ENCODE measurements at regions not wholly inside any gene's neighbourhood (a gene's known extent, or its start where the extent isn't known, plus 50 kb on each side); places are given as distances from the start of the nearest gene placed in this dataset.

DNA sequence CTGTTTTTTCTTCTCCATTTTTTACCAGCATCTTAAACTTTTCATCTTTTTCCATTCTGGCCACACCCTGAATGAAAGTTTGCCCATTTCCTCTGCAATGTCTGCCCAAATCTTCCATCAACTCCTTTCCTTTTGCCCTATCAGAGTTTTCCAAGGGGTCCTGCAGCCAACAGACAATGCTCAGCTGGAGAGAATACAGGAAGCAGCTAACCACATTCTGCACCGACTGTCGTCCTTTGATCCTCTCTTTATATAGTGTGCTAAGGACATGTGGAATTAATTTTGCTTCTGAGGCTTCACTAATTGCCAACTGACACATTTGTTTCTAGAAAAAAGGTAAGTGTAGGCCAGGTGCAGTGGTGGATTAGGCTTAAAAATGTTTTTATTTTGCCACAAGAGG lies 50.5 kb upstream of the DLX2 start:
- TF ChIP-seq, protein P1, sequence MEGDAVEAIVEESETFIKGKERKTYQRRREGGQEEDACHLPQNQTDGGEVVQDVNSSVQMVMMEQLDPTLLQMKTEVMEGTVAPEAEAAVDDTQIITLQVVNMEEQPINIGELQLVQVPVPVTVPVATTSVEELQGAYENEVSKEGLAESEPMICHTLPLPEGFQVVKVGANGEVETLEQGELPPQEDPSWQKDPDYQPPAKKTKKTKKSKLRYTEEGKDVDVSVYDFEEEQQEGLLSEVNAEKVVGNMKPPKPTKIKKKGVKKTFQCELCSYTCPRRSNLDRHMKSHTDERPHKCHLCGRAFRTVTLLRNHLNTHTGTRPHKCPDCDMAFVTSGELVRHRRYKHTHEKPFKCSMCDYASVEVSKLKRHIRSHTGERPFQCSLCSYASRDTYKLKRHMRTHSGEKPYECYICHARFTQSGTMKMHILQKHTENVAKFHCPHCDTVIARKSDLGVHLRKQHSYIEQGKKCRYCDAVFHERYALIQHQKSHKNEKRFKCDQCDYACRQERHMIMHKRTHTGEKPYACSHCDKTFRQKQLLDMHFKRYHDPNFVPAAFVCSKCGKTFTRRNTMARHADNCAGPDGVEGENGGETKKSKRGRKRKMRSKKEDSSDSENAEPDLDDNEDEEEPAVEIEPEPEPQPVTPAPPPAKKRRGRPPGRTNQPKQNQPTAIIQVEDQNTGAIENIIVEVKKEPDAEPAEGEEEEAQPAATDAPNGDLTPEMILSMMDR (IDR thresholded peaks at IDR 0.05; ENCODE audit: low read depth, low read length) = no peak

DNA sequence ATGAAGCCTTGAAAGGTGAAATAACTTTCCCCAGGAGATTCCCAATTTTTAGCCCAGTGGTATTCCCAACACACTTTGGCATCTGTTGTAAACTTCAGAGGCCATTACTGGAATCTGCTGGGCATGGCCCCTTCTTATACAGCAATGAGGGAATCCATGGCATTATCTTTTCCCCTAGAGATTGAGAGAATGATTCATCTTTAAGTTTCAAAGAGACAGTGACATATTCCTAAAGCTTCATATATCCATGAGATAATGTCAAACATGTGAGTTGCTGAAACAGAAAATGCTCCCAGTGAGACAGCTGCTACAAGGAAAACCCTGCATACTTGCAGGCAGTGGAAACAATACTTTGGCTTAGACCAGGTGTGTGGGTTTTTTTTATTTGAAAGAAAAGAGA lies 51.1 kb upstream of the DLX2 start:
- no peak for DNase-seq (ENCODE audit: low read depth in 2 of 2)
- TF ChIP-seq, protein P1 (IDR thresholded peaks at IDR 0.05; ENCODE audit: low read depth, low read length) = no peak
- no peak overlapping the region for H3K4me3 ChIP-seq (replicated peaks in 1 of 2; ENCODE audit: low read depth in 2 of 2, low read length in 2 of 2)

More for the DNA sequence above, 50.5 kb upstream of the DLX2 start:
- no peak for DNase-seq (ENCODE audit: low read depth in 2 of 2)
- no peak overlapping the region for H3K4me3 ChIP-seq (replicated peaks in 1 of 2; ENCODE audit: low read depth in 2 of 2, low read length in 2 of 2)

DNA sequence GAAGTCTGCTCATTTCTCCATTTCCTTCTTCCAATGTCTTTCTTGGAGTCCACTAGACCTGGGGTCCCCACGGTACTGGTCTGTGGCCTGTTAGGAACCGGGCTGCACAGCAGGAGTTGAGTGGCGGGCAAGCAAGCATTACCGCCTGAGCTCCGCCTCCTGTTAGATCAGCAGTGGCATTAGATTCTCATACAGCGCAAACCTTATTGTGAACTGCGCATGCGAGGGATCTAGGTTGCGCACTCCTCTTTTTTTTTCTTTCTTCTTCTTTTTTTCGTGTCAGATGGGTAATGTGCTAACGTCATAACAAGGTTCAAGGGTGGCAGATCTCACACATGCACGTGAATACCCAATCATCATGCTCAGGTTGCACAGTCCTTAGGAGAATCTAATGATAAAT lies 53.1 kb upstream of the DLX2 start:
- no peak overlapping the region for H3K4me3 ChIP-seq (replicated peaks in 1 of 2; ENCODE audit: low read depth in 2 of 2, low read length in 2 of 2)
- TF ChIP-seq, protein P1 (IDR thresholded peaks at IDR 0.05; ENCODE audit: low read depth, low read length) = no peak
- DNase-seq (ENCODE audit: low read depth in 2 of 2) = no peak

DNA sequence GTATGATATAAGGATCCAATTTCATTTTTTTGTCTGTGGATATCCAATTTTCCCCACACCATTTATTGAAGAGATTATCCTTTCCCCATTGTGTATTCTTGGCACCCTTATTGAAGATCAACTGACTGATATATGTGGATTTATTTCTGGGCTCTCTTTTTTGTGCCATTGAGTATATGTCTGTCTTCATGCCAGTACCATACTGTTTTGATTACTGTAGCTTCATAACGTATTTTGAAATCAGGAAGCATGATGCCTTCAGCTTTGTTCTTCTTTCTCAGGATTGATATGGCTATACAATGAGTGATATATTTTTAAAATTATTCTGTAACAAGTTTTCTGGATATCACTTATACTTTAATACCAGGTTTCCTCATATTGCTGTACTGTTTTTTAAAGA lies 58.1 kb upstream of the DLX2 start:
- H3K4me3 ChIP-seq (replicated peaks in 1 of 2; ENCODE audit: low read depth in 2 of 2, low read length in 2 of 2) = no peak overlapping the region
- TF ChIP-seq, protein P1 (IDR thresholded peaks at IDR 0.05; ENCODE audit: low read depth, low read length) = no peak
- DNase-seq (ENCODE audit: low read depth in 2 of 2) = no peak

DNA sequence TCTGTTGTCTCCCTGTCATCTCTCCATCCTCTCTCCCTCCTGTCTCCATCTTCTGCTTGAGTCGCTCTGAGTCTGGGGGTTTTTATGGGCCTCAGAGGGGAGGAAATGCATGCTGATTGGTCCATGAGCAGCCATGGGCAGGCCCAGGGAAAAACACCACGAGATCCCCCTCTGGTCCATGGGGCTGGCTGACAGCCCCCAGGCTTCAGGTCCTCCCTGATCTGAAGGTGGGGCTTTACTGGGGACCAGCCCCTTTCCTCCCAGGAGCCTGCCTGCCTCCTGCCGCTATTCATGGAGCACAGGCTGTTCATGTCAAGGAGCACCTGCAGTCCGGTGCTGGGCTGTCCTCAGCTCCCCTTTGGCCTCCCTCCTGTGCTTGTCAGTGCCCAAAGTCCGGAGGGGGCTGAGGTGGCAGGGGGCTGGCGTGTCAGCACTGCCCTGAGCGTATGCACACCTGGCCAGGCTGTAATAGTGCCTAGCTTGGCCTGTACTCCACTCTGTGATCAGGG lies 59.6 kb upstream of the DLX2 start:
- H3K4me3 ChIP-seq (replicated peaks in 1 of 2; ENCODE audit: low read depth in 2 of 2, low read length in 2 of 2) = no peak overlapping the region
- TF ChIP-seq, protein P1 (IDR thresholded peaks at IDR 0.05; ENCODE audit: low read depth, low read length) = no peak
- DNase-seq (ENCODE audit: low read depth in 2 of 2) = no peak

DNA sequence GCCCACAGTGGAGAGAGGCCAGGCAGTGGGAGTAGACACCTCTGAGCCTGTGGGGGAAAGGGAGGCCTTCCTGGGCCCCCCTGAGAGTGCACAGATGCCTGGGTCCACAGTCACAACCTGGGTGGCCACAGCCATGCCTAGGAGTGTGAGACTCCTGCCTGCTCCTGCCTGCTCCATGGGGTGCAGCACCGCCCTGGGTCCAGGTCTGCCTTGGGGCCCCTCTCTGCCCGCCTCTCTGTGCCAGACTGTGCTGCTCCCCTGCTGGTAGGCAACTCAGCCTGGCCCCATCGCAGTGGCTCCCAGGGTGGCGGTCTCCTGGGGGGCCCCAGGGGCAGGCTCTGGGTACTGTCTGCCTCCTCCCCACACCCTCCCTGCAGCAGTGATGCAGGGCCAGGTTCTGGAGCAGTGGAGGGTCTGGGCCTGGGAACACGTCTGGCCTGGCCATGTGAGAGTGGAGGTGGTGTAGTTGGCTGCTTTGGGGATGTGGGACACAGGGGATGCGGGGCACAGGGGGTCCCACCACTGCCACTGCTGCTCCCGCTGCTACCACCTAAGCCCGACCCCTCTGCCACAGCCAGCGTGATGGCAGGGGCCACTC lies 60.1 kb upstream of the DLX2 start:
- TF ChIP-seq, protein P1 (IDR thresholded peaks at IDR 0.05; ENCODE audit: low read depth, low read length) = no peak
- H3K4me3 ChIP-seq (replicated peaks in 1 of 2; ENCODE audit: low read depth in 2 of 2, low read length in 2 of 2) = no peak overlapping the region
- DNase-seq (ENCODE audit: low read depth in 2 of 2) = no peak

DNA sequence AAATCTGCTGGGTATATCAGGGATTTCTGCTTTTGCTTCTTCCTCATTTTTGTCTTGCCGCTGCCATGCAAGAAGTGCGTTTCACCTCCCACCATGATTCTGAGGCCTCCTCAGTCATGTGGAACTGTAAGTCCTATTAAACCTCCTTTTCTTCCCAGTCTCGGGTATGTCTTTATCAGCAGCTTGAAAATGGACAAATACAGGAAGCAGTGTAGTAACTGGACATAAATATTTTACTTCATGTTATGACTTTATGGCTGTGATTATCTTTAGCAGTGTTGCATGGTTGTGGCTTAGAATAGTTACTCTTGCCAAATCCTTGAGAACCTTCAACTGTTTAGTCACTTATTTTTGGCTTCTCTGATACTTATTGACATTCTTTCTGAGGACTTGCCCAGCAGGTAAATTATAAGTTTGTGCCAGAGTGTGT lies 66.2 kb upstream of the DLX2 start:
- TF ChIP-seq, protein P1 (IDR thresholded peaks at IDR 0.05; ENCODE audit: low read depth, low read length) = no peak
- DNase-seq (ENCODE audit: low read depth in 2 of 2) = peak; percentile 15 to 52
- no peak overlapping the region for H3K4me3 ChIP-seq (replicated peaks in 1 of 2; ENCODE audit: low read depth in 2 of 2, low read length in 2 of 2)
